HEK293 (cell line): ENCODE measurements at regions not wholly inside any gene's neighbourhood (a gene's known extent, or its start where the extent isn't known, plus 50 kb on each side); places are given as distances from the start of the nearest gene placed in this dataset.

Experiments used
- CTCF ChIA-PET: fragments of 350-600 bp; formaldehyde crosslinking; extraction: SDS; loops from one replicate; lab custom pipeline; 2021; ENCODE audit warnings: antibody characterized with exemption; lab: Yijun Ruan, JAX
- POLR2A ChIA-PET: fragments of 300-600 bp; formaldehyde crosslinking; extraction: SDS; loops from one replicate; lab custom pipeline; 2020; ENCODE audit warnings: antibody characterized with exemption, inconsistent platforms; lab: Yijun Ruan, JAX
- H3K27ac ChIP-seq: fragments of 200-500 bp; sonication (Bioruptor generic); 2 replicates; pipeline ENCODE4 v1.5.1; 2014; ENCODE audit warnings: low read depth, low read length, control low read depth, inconsistent platforms; ENCODE audit errors: extremely low read depth
- H3K36me3 ChIP-seq, 2 experiments: fragments of 200-500 bp in 1 of 2; sonication (Bioruptor generic) in 1 of 2; 1 replicate in 1 of 2; 2 replicates in 1 of 2; pipeline ENCODE4 v1.5.1; 2014 to 2017; ENCODE audit warnings: inconsistent platforms in 2 of 2, low read length in 2 of 2; ENCODE audit not compliant: control insufficient read depth in 2 of 2, insufficient read depth in 1 of 2
- H3K4me1 ChIP-seq: fragments of 200-500 bp; sonication (Bioruptor generic); 2 replicates; pipeline ENCODE4 v1.5.1; 2014; ENCODE audit warnings: mild to moderate bottlenecking, low read length, inconsistent platforms; ENCODE audit not compliant: control insufficient read depth, insufficient read depth
- H3K4me3 ChIP-seq: 2 replicates; pipeline ENCODE4 v1.5.1; 2011; ENCODE audit warnings: low read depth, mild to moderate bottlenecking, control low read depth, low read length, moderate library complexity
- H3K9me3 ChIP-seq: fragments of 200-500 bp; sonication (Bioruptor generic); 2 replicates; pipeline ENCODE4 v1.5.1; 2014; ENCODE audit warnings: low read depth, low read length, inconsistent platforms; ENCODE audit not compliant: control insufficient read depth, insufficient read depth
- IKZF3 ChIP-seq: fragments of 450-650 bp; IDR thresholded peaks from 2 replicates; pipeline ENCODE4 v1.5.0; 2018; ENCODE audit warnings: missing biosample characterization, mild to moderate bottlenecking, missing genetic modification characterization, moderate library complexity
- KLF1 ChIP-seq: fragments of 450-650 bp; formaldehyde crosslinking; IDR thresholded peaks from 2 replicates; pipeline ENCODE4 v1.5.1; 2016; ENCODE audit warnings: missing biosample characterization, missing genetic modification characterization
- MYNN ChIP-seq: fragments of 450-650 bp; formaldehyde crosslinking; IDR thresholded peaks from 2 replicates; pipeline ENCODE4 v1.5.1; 2016; ENCODE audit warnings: missing biosample characterization, missing genetic modification characterization, borderline replicate concordance
- RBAK ChIP-seq: fragments of 450-650 bp; formaldehyde crosslinking; IDR thresholded peaks from 2 replicates; pipeline ENCODE4 v1.5.1; 2016; ENCODE audit warnings: missing biosample characterization, missing genetic modification characterization
- ZBTB20 ChIP-seq: fragments of 450-650 bp; formaldehyde crosslinking; IDR thresholded peaks from 2 replicates; pipeline ENCODE4 v1.5.1; 2016; ENCODE audit warnings: missing biosample characterization, missing genetic modification characterization
- ZNF174 ChIP-seq: fragments of 450-650 bp; formaldehyde crosslinking; IDR thresholded peaks from 2 replicates; pipeline ENCODE4 v1.5.0; 2017; ENCODE audit warnings: missing biosample characterization, mild to moderate bottlenecking, missing genetic modification characterization
- ZNF175 ChIP-seq: fragments of 450-650 bp; formaldehyde crosslinking; IDR thresholded peaks from 2 replicates; pipeline ENCODE4 v1.5.1; 2016; ENCODE audit warnings: missing biosample characterization, missing genetic modification characterization
- ZNF19 ChIP-seq: fragments of 450-650 bp; formaldehyde crosslinking; IDR thresholded peaks from 2 replicates; pipeline ENCODE4; 2016; ENCODE audit warnings: missing biosample characterization, missing genetic modification characterization, low read depth
- ZNF248 ChIP-seq: fragments of 450-650 bp; formaldehyde crosslinking; IDR thresholded peaks from 2 replicates; pipeline ENCODE4 v1.5.1; 2017; ENCODE audit warnings: missing biosample characterization, missing genetic modification characterization
- ZNF311 ChIP-seq: fragments of 450-650 bp; formaldehyde crosslinking; IDR thresholded peaks from 2 replicates; pipeline ENCODE4 v1.5.1; 2017; ENCODE audit warnings: missing biosample characterization, missing genetic modification characterization, borderline replicate concordance
- ZNF341 ChIP-seq: fragments of 450-650 bp; formaldehyde crosslinking; IDR thresholded peaks from 2 replicates; pipeline ENCODE4; 2016; ENCODE audit warnings: low read depth, missing biosample characterization, missing genetic modification characterization
- ZNF473 ChIP-seq: fragments of 450-650 bp; formaldehyde crosslinking; IDR thresholded peaks from 2 replicates; pipeline ENCODE4 v1.5.1; 2017; ENCODE audit warnings: missing biosample characterization, missing genetic modification characterization
- ZNF501 ChIP-seq: fragments of 450-650 bp; formaldehyde crosslinking; IDR thresholded peaks from 2 replicates; pipeline ENCODE4 v1.5.1; 2016; ENCODE audit warnings: missing biosample characterization, missing genetic modification characterization
- ZNF555 ChIP-seq: fragments of 450-650 bp; formaldehyde crosslinking; conservative IDR thresholded peaks from 2 replicates; pipeline ENCODE4 v1.5.1; 2017; ENCODE audit warnings: missing biosample characterization, mild to moderate bottlenecking, missing genetic modification characterization, inconsistent platforms
- ZNF701 ChIP-seq: fragments of 450-650 bp; formaldehyde crosslinking; IDR thresholded peaks from 2 replicates; pipeline ENCODE4 v1.5.1; 2016; ENCODE audit warnings: missing biosample characterization, missing genetic modification characterization
- ZNF791 ChIP-seq: fragments of 450-650 bp; formaldehyde crosslinking; IDR thresholded peaks from 2 replicates; pipeline ENCODE4 v1.5.1; 2016; ENCODE audit warnings: missing biosample characterization, missing genetic modification characterization
- TF ChIP-seq, protein P1 (sequence below): fragments of 450-650 bp; formaldehyde crosslinking; IDR thresholded peaks from 2 replicates; pipeline ENCODE4 v1.5.1; 2017; ENCODE audit warnings: missing biosample characterization, missing genetic modification characterization
- TF ChIP-seq, protein P2 (sequence below): fragments of 450-650 bp; formaldehyde crosslinking; IDR thresholded peaks from 2 replicates; pipeline ENCODE4 v1.5.1; 2016; ENCODE audit warnings: missing biosample characterization, missing genetic modification characterization
- TF ChIP-seq, protein P3 (sequence below): fragments of 450-650 bp; formaldehyde crosslinking; IDR thresholded peaks from 2 replicates; pipeline ENCODE4 v1.5.1; 2016; ENCODE audit warnings: missing biosample characterization, missing genetic modification characterization, low read depth
- TF ChIP-seq, protein P4 (sequence below): fragments of 450-650 bp; formaldehyde crosslinking; IDR thresholded peaks from 2 replicates; pipeline ENCODE4 v1.5.1; 2017; ENCODE audit warnings: missing biosample characterization, missing genetic modification characterization
- TF ChIP-seq, protein P5 (sequence below): fragments of 450-650 bp; formaldehyde crosslinking; IDR thresholded peaks from 2 replicates; pipeline ENCODE4 v1.5.1; 2016; ENCODE audit warnings: missing biosample characterization, missing genetic modification characterization

DNA sequence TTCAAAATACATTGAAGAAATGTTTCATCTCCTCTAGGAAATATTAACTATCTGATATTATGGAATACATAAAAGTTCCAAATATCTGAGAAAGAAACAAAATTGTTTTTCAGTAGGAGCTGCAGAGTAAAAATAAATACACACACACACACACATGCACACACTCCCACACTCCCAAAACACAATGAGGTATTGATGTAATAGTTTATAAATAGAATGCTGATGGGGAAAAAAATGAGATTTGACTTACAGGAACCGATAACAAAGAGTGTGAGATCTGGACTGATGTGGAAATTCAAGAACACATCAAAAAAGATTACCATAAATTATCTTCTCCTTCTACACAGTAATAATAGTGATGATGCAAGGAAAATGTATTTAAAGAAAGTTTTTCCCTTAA, 438.0 kb upstream of the CELF2 start (continued):
- TF ChIP-seq, protein P1, sequence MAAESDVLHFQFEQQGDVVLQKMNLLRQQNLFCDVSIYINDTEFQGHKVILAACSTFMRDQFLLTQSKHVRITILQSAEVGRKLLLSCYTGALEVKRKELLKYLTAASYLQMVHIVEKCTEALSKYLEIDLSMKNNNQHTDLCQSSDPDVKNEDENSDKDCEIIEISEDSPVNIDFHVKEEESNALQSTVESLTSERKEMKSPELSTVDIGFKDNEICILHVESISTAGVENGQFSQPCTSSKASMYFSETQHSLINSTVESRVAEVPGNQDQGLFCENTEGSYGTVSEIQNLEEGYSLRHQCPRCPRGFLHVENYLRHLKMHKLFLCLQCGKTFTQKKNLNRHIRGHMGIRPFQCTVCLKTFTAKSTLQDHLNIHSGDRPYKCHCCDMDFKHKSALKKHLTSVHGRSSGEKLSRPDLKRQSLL = no peak
- no peak for TF ChIP-seq KLF1 (tag by site-specific recombination)
- TF ChIP-seq ZNF701 (tag by site-specific recombination) = no peak
- no peak for TF ChIP-seq ZNF341 (tag by site-specific recombination)
- no peak for TF ChIP-seq ZNF248 (tag by site-specific recombination)
- no peak for TF ChIP-seq ZNF791
- TF ChIP-seq IKZF3 = no peak
- no peak for TF ChIP-seq ZNF473 (tag by site-specific recombination)
- TF ChIP-seq, protein P2, sequence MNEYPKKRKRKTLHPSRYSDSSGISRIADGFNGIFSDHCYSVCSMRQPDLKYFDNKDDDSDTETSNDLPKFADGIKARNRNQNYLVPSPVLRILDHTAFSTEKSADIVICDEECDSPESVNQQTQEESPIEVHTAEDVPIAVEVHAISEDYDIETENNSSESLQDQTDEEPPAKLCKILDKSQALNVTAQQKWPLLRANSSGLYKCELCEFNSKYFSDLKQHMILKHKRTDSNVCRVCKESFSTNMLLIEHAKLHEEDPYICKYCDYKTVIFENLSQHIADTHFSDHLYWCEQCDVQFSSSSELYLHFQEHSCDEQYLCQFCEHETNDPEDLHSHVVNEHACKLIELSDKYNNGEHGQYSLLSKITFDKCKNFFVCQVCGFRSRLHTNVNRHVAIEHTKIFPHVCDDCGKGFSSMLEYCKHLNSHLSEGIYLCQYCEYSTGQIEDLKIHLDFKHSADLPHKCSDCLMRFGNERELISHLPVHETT (tag by site-specific recombination) = no peak

DNA sequence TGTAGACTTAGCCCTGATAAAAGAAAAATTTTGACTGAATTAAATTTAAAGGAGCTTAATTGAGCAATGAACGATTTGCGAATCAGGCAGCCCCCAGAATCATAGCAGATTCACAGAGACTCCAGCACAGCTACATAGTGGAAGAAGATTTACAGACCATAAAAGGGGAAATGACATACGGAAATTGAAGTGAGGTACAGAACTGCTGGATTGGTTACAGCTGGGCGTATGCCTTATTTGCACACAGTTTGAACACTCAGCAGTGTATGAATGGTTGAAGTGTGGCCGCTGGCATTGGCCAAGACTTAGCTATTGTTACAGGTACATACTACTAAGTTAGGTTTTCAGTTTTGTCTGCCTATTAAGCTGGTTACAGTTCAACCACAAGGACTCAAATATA, 433.5 kb upstream of the CELF2 start:
- no peaks in the 10 kb centered on the region for H3K9me3 ChIP-seq
- ChIA-PET POLR2A (no interaction called here), CTCF (interaction anchor here (0.5 kb wide), 1 partner anchor 63 kb away, joined by 3 read pairs; no protein-coding TSS in a partner anchor)
- no peaks in the 10 kb centered on the region for H3K36me3 ChIP-seq
- H3K4me3 ChIP-seq = no peak overlapping the region
- no peaks in the 10 kb centered on the region for H3K4me1 ChIP-seq
- TF ChIP-seq RBAK (tag by site-specific recombination) (no peak), ZNF174 (tag by site-specific recombination) (no peak), ZNF19 (tag by site-specific recombination) (no peak), ZBTB20 (tag by site-specific recombination) (no peak), MYNN (tag by site-specific recombination) (no peak), KLF1 (tag by site-specific recombination) (no peak), ZNF175 (no peak), ZNF501 (tag by site-specific recombination) (no peak)
- TF ChIP-seq, protein P3, sequence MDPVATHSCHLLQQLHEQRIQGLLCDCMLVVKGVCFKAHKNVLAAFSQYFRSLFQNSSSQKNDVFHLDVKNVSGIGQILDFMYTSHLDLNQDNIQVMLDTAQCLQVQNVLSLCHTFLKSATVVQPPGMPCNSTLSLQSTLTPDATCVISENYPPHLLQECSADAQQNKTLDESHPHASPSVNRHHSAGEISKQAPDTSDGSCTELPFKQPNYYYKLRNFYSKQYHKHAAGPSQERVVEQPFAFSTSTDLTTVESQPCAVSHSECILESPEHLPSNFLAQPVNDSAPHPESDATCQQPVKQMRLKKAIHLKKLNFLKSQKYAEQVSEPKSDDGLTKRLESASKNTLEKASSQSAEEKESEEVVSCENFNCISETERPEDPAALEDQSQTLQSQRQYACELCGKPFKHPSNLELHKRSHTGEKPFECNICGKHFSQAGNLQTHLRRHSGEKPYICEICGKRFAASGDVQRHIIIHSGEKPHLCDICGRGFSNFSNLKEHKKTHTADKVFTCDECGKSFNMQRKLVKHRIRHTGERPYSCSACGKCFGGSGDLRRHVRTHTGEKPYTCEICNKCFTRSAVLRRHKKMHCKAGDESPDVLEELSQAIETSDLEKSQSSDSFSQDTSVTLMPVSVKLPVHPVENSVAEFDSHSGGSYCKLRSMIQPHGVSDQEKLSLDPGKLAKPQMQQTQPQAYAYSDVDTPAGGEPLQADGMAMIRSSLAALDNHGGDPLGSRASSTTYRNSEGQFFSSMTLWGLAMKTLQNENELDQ = no peak
- no peak overlapping the region for H3K27ac ChIP-seq

DNA sequence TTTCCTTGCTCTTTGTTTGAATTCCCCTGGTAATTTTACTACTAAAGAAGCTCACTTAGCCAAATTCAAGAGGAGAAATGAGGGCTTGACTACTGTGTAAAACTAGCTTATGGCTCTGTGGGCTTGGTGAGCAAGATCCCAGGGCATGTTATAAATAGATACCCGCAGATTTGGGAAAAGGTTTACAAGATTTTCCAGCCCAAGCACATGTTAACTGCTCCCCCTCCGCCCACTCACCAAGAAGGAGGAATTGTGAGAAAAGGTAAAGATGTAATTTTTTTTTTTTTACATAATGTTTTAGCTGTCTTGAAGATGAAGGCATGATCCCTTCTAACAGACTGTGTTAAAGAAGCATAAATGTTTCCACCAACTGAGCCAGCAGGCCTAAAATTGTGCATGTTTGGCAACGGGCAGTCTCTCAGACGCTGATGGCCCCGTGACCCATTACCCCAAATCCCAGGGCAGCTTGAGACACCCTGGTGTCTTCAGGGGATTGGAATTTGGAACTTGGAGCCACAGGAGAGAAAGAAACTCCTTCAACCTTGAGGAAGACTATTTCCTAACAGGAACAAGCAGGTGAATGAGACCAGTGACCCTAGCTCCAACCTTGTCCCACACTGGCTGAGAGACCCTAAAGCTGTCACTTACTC, 429.8 kb upstream of the CELF2 start:
- ChIA-PET POLR2A (no interaction called here), CTCF (no interaction called here)
- H3K4me1 ChIP-seq = peaks cover 9% of the 10 kb centered on the region
- H3K27ac ChIP-seq = no peak overlapping the region
- TF ChIP-seq, protein P4, sequence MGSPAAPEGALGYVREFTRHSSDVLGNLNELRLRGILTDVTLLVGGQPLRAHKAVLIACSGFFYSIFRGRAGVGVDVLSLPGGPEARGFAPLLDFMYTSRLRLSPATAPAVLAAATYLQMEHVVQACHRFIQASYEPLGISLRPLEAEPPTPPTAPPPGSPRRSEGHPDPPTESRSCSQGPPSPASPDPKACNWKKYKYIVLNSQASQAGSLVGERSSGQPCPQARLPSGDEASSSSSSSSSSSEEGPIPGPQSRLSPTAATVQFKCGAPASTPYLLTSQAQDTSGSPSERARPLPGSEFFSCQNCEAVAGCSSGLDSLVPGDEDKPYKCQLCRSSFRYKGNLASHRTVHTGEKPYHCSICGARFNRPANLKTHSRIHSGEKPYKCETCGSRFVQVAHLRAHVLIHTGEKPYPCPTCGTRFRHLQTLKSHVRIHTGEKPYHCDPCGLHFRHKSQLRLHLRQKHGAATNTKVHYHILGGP (tag by site-specific recombination) = no peak
- TF ChIP-seq, protein P5, sequence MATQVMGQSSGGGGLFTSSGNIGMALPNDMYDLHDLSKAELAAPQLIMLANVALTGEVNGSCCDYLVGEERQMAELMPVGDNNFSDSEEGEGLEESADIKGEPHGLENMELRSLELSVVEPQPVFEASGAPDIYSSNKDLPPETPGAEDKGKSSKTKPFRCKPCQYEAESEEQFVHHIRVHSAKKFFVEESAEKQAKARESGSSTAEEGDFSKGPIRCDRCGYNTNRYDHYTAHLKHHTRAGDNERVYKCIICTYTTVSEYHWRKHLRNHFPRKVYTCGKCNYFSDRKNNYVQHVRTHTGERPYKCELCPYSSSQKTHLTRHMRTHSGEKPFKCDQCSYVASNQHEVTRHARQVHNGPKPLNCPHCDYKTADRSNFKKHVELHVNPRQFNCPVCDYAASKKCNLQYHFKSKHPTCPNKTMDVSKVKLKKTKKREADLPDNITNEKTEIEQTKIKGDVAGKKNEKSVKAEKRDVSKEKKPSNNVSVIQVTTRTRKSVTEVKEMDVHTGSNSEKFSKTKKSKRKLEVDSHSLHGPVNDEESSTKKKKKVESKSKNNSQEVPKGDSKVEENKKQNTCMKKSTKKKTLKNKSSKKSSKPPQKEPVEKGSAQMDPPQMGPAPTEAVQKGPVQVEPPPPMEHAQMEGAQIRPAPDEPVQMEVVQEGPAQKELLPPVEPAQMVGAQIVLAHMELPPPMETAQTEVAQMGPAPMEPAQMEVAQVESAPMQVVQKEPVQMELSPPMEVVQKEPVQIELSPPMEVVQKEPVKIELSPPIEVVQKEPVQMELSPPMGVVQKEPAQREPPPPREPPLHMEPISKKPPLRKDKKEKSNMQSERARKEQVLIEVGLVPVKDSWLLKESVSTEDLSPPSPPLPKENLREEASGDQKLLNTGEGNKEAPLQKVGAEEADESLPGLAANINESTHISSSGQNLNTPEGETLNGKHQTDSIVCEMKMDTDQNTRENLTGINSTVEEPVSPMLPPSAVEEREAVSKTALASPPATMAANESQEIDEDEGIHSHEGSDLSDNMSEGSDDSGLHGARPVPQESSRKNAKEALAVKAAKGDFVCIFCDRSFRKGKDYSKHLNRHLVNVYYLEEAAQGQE = no peak
- TF ChIP-seq ZNF311 (tag by site-specific recombination) (no peak), ZNF555 (tag by site-specific recombination) (no peak)
- no peak overlapping the region for H3K4me3 ChIP-seq
- no peaks in the 10 kb centered on the region for H3K36me3 ChIP-seq
- no peaks in the 10 kb centered on the region for H3K9me3 ChIP-seq
